ENCODE measurements at regions not wholly inside any gene's neighbourhood (a gene's known extent, or its start where the extent isn't known, plus 50 kb on each side); places are given as distances from the start of the nearest gene placed in this dataset.
"Not testable (repeated sequence)": the region's sequence is repeated elsewhere in the genome, so short reads cannot be mapped to it uniquely, and the experiment has no call there.

DNA sequence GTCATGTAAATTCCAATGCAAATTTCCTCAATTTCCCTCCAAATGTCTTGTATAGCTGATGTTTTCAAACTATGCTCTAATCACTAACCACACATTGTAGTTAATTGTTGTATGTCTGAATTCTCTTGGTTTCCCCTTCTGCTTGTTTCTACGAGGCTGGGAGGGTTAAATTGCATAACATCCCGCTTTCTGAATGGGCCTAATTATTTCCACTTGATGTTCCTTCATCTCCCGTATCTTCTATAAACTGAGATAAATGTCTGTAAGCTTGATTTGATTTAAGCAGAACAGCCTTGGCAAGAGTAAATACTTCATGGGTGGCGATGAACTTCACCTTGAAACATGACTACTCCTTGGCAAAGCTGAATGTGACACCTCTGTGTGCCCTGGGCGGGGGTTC lies 72.2 kb downstream of the SERINC2 start:
- DNase-seq: no peak

DNA sequence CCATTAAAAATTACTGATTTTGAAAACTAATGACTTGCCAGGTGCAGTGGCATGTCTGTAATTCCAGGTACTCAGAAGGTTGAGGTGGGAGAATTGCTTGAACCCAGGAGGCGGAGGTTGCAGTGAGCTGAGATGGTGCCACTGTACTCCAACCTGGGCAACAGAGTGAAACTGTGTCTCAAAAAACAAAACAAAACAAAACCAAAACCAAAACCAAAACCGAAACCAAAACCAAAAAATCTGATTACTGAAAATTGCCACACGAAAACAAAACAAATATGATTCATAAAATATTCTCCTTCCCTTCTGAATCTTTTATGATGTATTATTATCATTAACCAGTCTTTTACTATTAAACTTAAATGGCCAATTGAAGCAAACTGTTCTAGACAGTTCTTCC lies 74.1 kb downstream of the SERINC2 start:
- no peak for DNase-seq

DNA sequence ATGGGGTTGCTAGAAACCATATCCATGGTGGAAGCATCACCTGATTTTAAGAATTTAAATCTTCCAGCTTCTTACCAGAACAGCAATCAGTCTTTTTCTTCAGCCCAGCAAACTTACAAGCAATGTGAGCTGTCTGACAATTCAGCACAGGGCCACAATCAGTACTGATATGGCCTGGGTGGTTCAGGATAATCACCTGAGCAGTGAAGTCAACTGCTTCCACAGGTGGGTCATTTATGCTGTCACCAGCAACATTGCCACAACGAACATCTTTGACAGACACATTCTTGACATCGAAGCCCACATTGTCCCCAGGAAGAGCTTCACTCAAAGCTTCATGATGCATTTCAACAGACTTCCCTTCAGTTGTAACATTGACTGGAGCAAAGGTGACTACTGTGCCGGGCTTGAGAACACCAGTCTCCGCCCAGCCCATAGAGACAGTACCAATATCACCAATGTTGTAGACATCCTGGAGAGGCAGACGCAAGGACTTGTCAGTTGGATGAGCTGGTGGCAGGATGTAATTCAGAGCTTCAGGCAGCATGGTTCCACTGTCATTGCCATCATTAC lies 74.8 kb downstream of the SERINC2 start:
- DNase-seq: no peak

DNA sequence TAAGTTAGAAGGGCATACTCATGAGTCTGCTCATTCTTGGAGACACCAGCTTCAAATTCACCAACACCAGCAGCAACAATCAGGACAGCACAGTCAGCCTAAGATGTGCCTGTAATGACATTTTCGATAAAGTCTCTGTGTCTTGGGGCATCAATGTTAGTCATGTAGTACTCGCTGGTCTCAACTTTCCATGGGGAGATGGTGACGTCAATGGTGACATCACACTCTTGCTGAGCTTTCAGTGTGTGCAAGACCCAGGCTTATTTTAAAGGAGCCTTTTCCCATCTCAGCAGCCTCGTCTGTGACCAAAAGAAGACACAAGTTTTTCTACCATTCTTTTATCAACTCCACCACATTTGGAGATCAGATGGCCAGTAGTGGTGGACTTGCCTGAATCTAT lies 75.5 kb downstream of the SERINC2 start:
- no peak for DNase-seq

DNA sequence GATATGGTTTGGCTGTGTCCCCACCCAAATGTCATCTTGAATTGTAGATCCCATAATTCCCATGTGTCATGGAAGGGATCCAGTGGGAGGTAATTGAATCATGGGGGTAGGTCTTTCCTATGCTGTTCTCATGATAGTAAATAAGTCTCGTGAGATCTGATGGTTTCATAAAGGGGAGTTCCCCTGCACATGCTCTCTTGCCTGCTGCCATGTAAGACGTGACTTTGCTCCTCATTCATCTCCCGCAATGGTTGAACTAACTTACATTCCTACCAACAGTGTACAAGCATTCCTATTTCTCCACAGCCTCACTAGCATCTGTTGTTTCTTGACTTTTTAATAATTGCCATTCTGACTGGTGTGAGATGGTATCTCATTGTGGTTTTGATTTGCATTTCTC lies 76.6 kb downstream of the SERINC2 start:
- not testable (repeated sequence) for DNase-seq

DNA sequence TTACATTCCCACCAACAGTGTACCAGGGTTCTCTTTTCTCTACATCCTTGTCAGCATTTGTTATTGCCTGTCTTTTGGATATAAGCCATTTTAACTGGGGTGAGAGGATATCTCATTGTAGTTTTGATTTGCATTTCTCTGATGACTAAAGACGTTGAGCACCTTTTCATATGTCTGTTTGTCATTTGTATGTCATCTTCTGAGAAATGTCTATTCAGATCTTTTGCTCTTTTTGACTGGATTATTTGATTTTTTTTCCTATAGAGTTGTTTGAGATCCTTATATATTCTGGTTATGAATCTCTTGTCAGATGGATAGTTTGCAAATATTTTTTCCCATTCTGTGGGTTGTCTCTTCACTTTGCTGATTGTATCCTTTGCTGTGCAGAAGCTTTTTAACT lies 77.6 kb downstream of the SERINC2 start:
- DNase-seq: not testable (repeated sequence)

DNA sequence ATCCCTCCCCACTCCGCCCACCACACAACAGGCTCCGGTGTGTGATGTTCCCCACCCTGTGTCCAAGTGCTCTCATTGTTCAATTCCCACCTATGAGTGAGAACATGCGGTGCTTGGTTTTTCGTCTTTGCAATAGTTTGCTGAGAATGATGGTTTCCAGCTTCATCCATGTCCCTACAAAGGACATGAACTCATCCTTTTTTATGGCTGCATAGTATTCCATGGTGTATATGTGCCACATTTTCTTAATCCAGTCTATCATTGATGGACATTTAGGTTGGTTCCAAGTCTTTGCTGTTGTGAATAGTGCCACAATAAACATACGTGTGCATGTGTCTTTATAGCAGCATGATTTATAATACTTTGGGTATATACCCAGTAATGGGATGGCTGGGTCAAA lies 81.0 kb upstream of the TINAGL1 start:
- not testable (repeated sequence) for DNase-seq

DNA sequence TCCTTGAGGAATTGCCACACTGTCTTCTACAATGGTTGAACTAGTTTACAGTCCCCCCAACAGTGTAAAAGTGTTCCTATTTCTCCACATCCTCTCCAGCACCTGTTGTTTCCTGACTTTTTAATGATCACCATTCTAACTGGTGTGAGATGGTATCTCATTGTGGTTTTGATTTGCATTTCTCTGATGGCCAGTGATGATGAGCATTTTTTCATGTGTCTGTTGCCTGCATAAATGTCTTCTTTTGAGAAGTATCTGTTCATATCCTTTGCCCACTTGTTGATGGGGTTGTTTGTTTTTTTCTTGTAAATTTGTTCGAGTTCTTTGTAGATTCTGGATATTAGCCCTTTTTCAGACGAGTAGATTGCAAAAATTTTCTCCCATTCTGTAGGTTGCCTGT lies 80.5 kb upstream of the TINAGL1 start:
- not testable (repeated sequence) for DNase-seq

DNA sequence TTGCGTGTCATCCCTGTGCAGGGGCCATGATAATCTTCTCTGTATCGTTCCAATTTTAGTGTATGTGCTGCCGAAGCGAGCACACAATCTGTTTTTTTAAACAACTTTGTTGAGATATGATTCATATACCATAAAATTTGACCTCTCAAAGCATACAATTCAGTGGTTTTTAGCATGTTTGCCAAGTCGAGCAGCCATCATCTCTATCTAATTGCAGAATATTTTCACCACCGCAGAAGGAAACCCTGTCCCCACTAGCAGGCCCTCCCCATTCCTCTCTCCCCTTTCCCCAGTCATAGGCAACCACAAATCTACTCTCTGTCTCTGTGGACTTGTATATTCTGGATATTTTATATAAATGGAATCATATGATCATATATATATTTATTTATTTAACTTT lies 78.7 kb upstream of the TINAGL1 start:
- DNase-seq: peak; percentile 88

DNA sequence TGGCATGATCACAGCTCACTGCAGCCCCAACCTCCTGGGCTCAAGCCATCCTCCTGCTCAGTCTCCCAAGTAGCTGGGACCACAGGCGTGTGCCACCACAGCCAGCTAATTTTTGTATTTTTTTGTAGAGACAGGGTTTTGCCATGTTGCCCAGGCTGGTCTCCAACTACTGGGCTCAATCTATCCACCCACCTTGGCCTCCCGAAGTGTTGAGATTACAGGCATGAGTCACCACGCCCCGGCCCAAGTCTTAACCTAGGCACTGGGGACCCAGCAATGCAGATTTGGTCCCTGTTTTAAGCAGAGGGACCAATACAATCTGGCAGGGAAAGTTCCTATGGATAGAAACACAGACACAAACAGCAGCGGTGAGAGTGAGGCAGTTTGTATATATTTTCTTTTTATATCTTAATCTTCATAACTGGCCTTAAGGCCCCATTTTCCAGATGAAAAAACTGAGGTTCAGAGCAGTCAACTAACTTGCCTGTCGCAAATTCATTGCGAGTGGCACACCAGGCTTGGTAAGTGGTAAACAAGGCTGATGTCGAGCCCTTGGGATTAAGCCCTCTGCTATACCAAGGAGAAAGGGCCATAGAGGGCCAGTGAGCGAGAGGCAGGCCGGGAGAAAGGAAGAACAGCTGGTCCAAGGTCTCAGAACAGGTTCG lies 77.8 kb upstream of the TINAGL1 start:
- no peak for DNase-seq

DNA sequence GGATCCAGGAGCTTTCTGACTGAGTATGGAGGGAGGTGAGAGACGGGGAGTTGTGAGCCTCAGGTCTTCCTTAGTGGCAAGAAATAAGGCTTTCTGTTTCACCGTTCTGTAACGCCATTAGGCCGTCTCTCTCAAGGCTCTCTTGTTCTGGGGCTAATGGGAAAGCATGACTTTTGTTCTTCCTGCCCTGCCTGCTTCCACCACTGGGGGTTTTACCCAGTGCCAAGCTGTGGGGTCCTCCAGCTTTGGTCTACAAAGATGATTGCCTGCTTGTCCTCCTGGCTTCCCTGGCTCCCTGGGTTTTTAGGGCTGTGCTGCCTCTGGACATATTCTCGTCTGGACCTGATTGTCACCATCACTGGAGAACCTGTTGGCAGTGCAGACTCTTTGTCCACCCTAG lies 74.8 kb upstream of the TINAGL1 start:
- no peak for DNase-seq

DNA sequence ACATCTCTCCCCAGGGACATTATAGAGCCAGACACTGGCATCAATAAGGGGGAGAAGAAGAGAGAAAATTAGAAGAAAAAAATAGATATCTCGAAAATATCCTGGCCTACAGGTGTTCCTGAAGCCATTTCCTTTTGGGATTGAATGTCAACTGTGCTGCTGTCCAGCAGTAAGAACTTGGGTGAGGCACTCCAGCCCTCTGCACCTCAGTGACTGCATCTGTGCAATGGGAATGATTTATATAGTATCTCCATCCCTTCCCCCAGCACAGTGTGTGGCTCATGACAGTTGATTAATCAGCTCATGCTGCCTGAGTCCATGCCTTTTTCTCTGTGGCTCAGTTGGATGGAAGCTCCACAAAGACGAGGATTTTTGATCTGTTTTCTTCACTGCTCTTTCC lies 74.1 kb upstream of the TINAGL1 start:
- no peak for DNase-seq

DNA sequence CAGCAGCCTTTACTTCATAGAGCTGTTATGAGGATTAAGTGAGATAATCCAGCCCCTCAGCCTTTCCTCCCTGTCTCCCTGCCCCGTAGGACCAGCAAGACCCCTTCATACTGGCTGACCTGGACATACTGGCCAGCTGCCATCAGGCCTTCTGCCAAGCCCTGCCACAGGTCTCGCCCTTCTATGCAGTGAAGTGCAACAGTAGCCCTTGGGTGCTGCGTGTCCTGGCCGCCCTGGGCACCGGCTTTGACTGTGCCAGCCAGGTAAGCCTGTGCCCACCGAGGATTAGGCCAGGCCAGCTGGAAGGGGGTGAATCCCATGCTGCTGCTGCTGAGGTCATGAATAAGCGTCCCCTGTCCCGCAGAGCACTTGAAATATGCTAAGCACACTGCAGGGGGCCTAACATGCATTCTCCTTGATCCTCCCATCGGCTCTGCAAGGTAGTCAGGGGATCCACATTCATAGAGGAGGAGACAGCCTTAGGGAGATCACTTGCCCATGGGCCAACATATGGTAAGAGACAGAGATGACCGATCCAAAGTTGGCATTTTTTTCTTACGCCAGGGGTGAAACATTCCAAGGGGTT lies 73.3 kb upstream of the TINAGL1 start:
- no peak for DNase-seq

DNA sequence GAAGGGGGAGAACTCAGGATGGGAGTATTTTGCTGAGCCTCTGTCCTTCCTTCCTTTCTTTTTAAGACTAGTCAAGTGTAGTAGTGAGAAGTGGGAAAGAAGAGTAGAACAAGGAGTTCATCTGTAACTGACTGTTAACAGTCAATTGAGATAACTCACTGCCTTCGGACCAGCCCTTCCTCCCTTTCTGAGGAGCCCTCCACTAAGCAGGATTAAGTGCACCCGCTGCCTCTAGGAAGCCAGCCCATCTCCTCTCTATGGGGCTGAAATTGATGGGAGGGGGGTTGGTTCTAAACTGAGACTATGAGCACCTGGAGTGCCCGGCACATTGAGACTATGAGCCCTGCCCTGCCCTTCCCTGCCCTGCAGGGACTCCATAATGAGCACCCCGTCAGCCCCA lies 72.7 kb upstream of the TINAGL1 start:
- no peak for DNase-seq

DNA sequence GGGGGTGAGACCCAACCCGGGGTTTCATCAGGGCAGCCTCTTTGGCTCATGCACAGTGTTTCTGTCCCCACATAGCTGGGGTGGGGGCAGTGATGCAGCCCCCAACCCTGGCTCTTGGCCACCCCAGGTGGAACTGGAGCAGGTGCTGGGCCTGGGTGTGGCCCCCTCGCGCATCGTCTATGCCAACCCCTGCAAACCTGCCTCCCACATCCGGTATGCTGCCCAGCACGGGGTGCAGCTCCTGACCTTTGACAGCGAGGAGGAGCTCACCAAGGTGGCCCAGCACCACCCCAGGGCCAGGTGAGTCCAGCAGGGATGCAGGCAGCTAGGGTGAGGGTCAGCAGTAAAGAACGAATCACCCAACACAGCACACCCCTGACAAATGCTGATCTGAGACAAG lies 72.3 kb upstream of the TINAGL1 start:
- DNase-seq: no peak

DNA sequence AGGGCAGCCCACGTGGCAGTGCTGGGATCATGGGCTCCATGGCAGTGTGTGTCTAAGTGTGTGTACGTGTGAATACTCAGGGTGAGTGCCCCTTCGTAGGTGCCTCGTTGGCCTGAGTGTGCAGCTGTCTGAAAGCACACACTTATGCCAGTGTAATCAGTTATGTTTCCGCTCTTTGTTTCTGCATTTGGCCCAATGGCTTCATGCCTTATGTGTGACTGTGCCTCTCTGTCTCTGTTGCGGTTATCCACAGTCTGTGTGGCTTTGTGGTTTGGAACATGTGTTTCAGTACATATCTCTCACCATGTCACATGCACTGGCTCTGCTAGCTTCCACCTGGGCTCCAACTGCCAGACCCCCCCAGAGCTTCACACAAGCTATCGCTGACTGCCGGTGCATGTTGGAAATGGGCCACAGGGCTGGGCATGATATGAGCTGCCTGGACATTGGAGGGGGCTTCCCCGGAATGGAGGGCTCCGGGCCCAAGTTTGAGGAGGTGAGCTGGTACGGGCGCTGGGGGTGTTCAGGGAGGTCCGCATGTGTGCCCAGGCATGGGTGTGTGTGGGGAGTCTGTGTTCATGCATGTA lies 70.3 kb upstream of the TINAGL1 start:
- DNase-seq: peak; percentile 86

DNA sequence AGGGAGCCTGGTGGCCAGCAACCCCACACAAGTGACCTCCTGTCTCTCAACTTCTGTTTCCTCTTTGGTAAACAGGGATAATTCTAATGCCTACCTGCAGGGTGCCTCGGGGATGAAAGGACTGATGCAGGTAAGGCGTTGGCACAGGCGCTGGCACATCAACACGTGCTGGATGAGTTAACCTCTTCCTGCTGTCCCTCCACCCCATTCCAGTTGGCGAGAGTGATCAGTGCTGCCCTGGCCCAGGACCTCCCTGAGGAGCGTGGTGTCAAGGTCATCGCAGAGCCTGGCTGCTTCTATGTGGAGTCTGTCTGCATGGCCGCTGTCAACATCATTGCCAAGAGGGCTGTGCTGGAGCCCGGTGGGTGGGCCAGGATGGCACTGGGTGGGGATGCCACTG lies 69.1 kb upstream of the TINAGL1 start:
- DNase-seq: no peak

DNA sequence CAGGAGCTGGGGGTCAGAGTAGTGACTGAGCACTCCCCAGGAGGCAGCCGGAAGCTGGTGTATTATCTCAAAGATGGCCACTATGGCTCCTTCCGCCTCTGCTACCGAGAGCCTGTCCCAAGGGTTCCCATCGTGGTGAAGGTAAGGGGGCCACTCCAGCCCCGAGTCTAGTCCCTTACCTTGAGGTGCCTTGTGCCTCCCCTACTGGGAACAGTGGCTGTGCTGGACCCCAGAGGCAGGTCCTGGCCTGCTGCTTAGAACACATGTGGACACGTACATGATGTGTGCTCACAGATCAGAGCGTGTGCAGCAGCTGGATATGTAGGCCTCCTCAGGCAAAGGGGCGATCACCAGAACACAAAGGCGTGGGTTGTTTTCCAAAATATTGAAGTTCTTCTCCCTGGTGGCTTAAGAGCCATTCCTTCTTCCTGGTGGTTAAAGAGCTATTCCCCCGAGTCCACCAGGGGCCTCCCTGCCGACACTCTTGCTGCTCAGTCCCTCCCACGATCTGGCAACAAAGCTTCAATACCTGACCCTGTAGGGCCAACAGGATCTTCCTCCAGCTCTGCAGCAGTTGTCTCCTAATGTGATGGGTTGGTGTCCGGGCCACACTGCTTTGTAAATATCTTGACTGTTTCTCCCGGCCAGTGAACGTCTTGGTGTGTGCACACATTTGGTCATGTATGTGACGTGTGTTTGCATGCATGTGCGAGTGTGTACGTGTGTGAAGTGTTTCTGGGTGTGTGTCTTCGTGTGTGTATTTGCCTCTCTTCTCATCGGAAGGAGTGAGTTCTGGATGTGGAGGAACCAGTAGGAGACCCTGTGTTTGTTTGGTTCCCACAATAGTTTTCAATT lies 68.4 kb upstream of the TINAGL1 start:
- no peak for DNase-seq

DNA sequence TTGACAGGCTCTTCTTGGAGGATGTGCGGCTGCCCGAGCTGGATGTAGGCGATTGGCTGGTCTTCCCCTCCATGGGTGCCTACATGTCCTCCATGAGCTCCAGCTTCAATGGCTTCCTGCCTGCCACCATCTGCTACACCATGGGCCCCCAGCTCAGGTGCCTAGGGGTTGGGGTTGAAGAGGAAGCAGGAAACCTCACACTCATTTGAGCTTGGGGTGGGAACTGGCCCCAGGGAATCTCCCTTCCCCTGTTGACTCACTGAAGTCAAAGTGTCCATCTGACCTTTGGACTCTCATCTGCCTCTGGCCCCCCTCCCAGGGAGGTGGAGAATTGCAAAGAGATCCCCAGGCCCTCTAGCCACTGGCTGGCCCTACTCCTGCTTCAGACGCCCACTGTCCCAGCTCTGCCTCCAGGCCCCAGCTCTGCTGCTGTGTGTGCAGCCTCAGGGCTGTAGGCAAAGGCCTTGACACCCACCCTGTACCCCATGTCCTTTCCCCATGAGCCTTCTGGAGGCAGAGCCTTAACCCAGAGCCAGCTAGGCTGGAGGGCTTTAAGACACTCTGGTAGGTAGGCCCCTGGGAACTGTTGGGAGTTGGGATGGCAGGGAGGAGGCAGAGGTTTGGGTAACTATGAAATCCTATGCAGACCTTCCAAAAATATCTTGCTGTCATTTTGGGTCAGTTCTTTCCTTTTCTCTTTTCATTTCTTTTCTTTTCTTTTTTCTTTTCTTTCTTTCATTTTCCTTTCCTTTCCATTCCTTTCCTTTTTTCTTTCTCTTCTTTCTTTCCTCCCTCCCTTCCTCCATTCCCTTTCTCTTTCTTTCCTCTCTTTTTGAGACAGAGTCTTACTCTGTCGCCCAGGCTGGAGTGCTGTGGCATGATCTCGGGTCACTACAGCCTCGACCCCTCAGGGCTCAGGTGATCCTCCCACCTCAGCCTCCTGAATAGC lies 66.9 kb upstream of the TINAGL1 start:
- DNase-seq: no peak

DNA sequence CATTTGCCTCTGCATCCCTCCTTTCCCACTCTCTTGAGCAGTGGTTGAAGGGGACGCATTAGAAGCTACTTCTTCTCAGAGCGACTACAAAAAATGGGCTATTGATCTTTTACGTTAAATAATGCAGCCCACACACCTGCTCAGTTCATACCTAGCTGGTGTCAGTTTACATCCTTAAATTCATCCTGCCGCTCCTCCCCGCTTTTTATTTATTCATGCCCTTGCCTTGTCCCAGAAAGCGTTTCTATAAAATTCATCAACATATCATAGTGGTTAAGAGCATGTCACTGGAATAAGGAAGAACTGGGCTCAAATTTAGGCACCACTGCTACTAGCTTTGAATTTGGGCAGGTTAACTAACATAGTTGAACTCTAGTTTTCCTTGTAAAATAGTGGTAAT lies 66.0 kb upstream of the TINAGL1 start:
- no peak for DNase-seq

DNA sequence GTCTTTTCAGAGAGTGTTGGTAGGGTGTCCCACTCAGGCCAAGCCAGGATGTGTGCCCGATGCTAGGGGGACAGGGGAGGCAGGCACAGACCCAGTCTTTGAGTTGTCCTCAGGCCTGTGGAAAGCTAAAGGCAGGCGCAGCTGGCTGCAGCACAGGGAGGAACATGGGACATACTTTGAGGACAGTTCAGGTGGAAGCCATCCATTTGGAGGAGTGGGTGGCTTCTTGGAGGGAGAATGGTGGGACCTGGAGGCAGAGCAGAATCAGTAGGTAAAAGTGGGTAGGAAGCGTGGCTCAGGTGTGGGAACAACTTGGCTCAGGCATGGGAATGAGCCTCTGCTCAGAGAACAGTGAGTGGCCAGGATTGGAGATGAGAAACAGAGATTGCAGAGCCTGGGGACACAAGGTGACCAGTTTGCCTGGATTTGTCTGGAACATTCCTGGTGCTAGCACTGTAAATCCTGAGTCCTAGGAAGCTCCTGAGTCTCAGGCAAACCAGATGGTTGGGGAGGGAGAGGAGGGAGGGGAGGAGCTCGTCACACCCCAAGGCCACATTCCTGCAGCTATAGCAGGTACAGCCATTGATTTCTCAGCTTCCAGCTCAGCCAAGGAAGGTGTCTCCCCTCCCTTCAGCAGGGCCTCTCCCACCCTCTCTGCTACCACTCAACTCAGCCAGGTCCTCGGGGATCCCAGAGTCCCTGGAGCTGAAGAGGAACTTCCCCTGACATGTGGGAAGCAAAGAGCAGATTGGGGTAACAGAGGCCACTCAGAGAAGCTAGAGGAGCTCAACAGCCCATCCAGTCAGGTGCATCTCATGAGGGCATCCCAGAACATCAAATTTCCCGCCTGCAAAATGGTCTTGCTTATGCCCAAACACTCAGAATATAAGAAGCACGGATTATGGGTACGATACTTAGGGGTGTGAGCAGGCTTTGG lies 65.2 kb upstream of the TINAGL1 start:
- no peak for DNase-seq

Data from fibroblast of upper back skin (primary cell).